CD14-positive monocyte (primary cell): ENCODE measurements at regions not wholly inside any gene's neighbourhood (a gene's known extent, or its start where the extent isn't known, plus 50 kb on each side); places are given as distances from the start of the nearest gene placed in this dataset.
"Not testable (repeated sequence)": the region's sequence is repeated elsewhere in the genome, so short reads cannot be mapped to it uniquely, and the experiment has no call there.

Experiments
- DNase-seq, 3 donors: peaks; one replicate each; pipeline ENCODE4 v3.0.0-alpha.2; 2011 to 2022
- H2AFZ ChIP-seq: 2 replicates; pipeline ENCODE4 v1.6.0; 2012; ENCODE audit warnings: mild to moderate bottlenecking, low read depth, low read length, inconsistent platforms; ENCODE audit not compliant: insufficient read depth, poor library complexity, severe bottlenecking
- H3K27ac ChIP-seq, 2 donors: 1 replicate in 1 of 2; 2 replicates in 1 of 2; pipeline ENCODE4 v1.5.1; 2012 to 2013; ENCODE audit warnings: low read length in 2 of 2, control low read depth in 1 of 2, inconsistent platforms in 1 of 2, low read depth in 1 of 2, mild to moderate bottlenecking in 1 of 2
- H3K27me3 ChIP-seq, 2 donors: one replicate each; pipeline versions ENCODE4 v1.6.0 to v1.6.1; 2011 to 2013; ENCODE audit warnings: low read length in 2 of 2; ENCODE audit not compliant: control insufficient read depth in 2 of 2, insufficient read depth in 2 of 2
- H3K36me3 ChIP-seq, 2 donors: replicated peaks in 1 of 2; 1 replicate in 1 of 2; 2 replicates in 1 of 2; pipeline versions ENCODE4 v1.5.1 to v1.6.1; 2012 to 2013; ENCODE audit warnings: low read length in 2 of 2, control low read depth in 1 of 2, inconsistent platforms in 1 of 2, mild to moderate bottlenecking in 1 of 2; ENCODE audit not compliant: insufficient read depth in 2 of 2, control insufficient read depth in 1 of 2
- H3K4me1 ChIP-seq, 2 donors: 1 replicate in 1 of 2; 2 replicates in 1 of 2; pipeline versions ENCODE4 v1.5.1 to v1.6.1; 2012 to 2013; ENCODE audit warnings: low read length in 2 of 2, control low read depth in 1 of 2, inconsistent platforms in 1 of 2, mild to moderate bottlenecking in 1 of 2, moderate library complexity in 1 of 2; ENCODE audit not compliant: insufficient read depth in 2 of 2, control insufficient read depth in 1 of 2
- H3K4me2 ChIP-seq: replicated peaks from 2 replicates; pipeline ENCODE3; 2012; ENCODE audit warnings: low read length, moderate library complexity, mild to moderate bottlenecking; ENCODE audit not compliant: poor library complexity, severe bottlenecking; ENCODE audit errors: extremely low read depth
- H3K4me3 ChIP-seq, 3 experiments: fragments of 200-600 bp in 1 of 3; sonication (generic) in 1 of 3; replicated peaks in 1 of 3; 1 replicate in 2 of 3; 2 replicates in 1 of 3; pipeline ENCODE4 v1.5.1; 2011 to 2013; ENCODE audit warnings: low read length in 3 of 3, mild to moderate bottlenecking in 3 of 3, control low read depth in 2 of 3, low read depth in 2 of 3, inconsistent platforms in 1 of 3, moderate library complexity in 1 of 3
- H3K79me2 ChIP-seq: 2 replicates; pipeline ENCODE4 v1.6.0; 2012; ENCODE audit warnings: mild to moderate bottlenecking, control low read depth, inconsistent platforms, low read length, moderate library complexity; ENCODE audit not compliant: insufficient read depth
- H3K9ac ChIP-seq: 2 replicates; pipeline ENCODE4 v1.6.0; 2017; ENCODE audit warnings: low read length, mild to moderate bottlenecking; ENCODE audit not compliant: insufficient read depth, poor library complexity, severe bottlenecking
- H3K9me3 ChIP-seq, 2 donors: replicated peaks in 1 of 2; 1 replicate in 1 of 2; 2 replicates in 1 of 2; pipeline versions ENCODE4 v1.5.1 to v1.6.1; 2012 to 2013; ENCODE audit warnings: low read length in 2 of 2, control low read depth in 1 of 2; ENCODE audit not compliant: control insufficient read depth in 1 of 2, insufficient read depth in 1 of 2
- H4K20me1 ChIP-seq: 2 replicates; pipeline ENCODE4 v1.6.0; 2012; ENCODE audit warnings: mild to moderate bottlenecking, low read length, control low read depth, moderate library complexity; ENCODE audit not compliant: insufficient read depth
- H3K27ac Mint-ChIP-seq, 7 donors: one replicate each; pipeline ENCODE4 v1.8.0; 2020; ENCODE audit warnings: mild to moderate bottlenecking in 7 of 7, mixed read lengths in 7 of 7, moderate library complexity in 6 of 7, inconsistent platforms in 2 of 7
- H3K27me3 Mint-ChIP-seq, 3 donors: one replicate each; pipeline ENCODE4 v1.8.0; 2021 to 2022; ENCODE audit warnings: low read depth in 3 of 3, mild to moderate bottlenecking in 3 of 3, mixed read lengths in 3 of 3, moderate library complexity in 3 of 3, inconsistent platforms in 1 of 3
- H3K36me3 Mint-ChIP-seq, 2 donors: one replicate each; pipeline ENCODE4 v1.8.0; 2020; ENCODE audit warnings: mixed read lengths in 2 of 2, inconsistent platforms in 1 of 2, mild to moderate bottlenecking in 1 of 2
- H3K4me1 Mint-ChIP-seq: one replicate; pipeline ENCODE4 v1.8.0; 2020; ENCODE audit warnings: mild to moderate bottlenecking, mixed read lengths
- H3K4me3 Mint-ChIP-seq, 2 donors: one replicate each; pipeline ENCODE4 v1.8.0; 2020; ENCODE audit warnings: mild to moderate bottlenecking in 2 of 2, mixed read lengths in 2 of 2, moderate library complexity in 1 of 2
- H3K9me3 Mint-ChIP-seq, 7 donors: one replicate each; pipeline ENCODE4 v1.8.0; 2020 to 2022; ENCODE audit warnings: mixed read lengths in 7 of 7, mild to moderate bottlenecking in 6 of 7, moderate library complexity in 6 of 7, inconsistent platforms in 2 of 7
- WGBS: methylation state at CpG from one replicate; pipeline ENCODE4 v1.1.5; 2013; ENCODE audit warnings: missing lambda C conversion rate; ENCODE audit not compliant: insufficient coverage; 5-methylcytosine and 5-hydroxymethylcytosine counted together
- intact Hi-C, 2 donors: fragments of 100-400 bp; cut with micrococcal nuclease; formaldehyde crosslinking; loops; one replicate each; pipeline versions ENCODE4 v1.15.0 to v1.15.1; 2023
- TF ChIP-seq, protein P1 (sequence below): fragments of 200-600 bp; IDR thresholded peaks from one replicate; pipeline ENCODE4 v1.8.0; 2022; ENCODE audit warnings: antibody characterized with exemption, mild to moderate bottlenecking

DNA sequence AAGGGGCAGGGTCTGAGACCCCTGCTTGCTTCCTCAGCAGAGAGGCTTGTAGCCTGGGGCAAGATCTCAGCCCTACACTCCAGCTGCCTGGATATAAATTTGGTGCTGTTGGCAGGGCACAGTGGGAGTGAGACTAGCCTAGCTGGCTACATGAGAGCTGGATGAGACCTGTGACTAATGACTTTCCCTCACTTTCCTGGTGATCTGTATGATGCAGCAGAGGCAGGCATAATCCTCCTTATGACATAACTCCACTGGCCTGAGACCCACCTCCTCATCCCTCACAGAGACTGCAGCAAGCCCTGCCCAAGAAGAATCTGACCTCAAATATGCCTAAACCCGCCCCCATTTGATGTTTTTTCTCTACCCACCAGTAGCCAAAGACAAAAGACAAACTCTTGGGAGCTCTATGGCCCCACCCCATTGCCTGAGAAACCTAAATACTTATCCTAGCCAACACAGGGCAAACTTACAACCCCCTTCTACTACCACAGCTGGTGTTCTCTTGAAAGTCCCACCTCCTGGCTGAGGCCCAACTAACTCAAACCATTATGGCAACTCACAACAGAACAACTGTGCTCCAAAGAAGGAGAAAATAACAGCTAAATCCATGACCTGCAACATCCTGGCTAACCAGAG is 102.7 kb downstream of the NR4A2 start:
- no peaks in the 10 kb centered on the region for H3K36me3 ChIP-seq
- no peaks in the 10 kb centered on the region for H3K4me1 Mint-ChIP-seq
- intact Hi-C loops = no loop called here
- H3K27ac Mint-ChIP-seq = no peak overlapping the region
- no peak overlapping the region for H2AFZ ChIP-seq
- no peaks in the 10 kb centered on the region for H3K36me3 Mint-ChIP-seq
- H3K27me3 Mint-ChIP-seq = peaks cover 0 to 1% (median 1%) of the 10 kb centered on the region in 3 donors
- H3K4me3 ChIP-seq = no peak overlapping the region
- H3K79me2 ChIP-seq = no peaks in the 10 kb centered on the region
- DNase-seq = no peak
- no peak overlapping the region for H3K4me2 ChIP-seq
- H3K9me3 ChIP-seq = peaks cover 0 to 4% of the 10 kb centered on the region in 2 donors
- H3K4me3 Mint-ChIP-seq = no peak overlapping the region
- no peak overlapping the region for H3K9ac ChIP-seq
- H3K9me3 Mint-ChIP-seq = peaks cover 2 to 14% (median 6%) of the 10 kb centered on the region in 7 donors
- no peak overlapping the region for H3K27ac ChIP-seq
- WGBS = 82% methylated on average over 1 of the region's 1 CpG
- TF ChIP-seq, protein P1, sequence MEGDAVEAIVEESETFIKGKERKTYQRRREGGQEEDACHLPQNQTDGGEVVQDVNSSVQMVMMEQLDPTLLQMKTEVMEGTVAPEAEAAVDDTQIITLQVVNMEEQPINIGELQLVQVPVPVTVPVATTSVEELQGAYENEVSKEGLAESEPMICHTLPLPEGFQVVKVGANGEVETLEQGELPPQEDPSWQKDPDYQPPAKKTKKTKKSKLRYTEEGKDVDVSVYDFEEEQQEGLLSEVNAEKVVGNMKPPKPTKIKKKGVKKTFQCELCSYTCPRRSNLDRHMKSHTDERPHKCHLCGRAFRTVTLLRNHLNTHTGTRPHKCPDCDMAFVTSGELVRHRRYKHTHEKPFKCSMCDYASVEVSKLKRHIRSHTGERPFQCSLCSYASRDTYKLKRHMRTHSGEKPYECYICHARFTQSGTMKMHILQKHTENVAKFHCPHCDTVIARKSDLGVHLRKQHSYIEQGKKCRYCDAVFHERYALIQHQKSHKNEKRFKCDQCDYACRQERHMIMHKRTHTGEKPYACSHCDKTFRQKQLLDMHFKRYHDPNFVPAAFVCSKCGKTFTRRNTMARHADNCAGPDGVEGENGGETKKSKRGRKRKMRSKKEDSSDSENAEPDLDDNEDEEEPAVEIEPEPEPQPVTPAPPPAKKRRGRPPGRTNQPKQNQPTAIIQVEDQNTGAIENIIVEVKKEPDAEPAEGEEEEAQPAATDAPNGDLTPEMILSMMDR = no peak
- no peaks in the 10 kb centered on the region for H4K20me1 ChIP-seq
- no peaks in the 10 kb centered on the region for H3K4me1 ChIP-seq
- no peaks in the 10 kb centered on the region for H3K27me3 ChIP-seq

DNA sequence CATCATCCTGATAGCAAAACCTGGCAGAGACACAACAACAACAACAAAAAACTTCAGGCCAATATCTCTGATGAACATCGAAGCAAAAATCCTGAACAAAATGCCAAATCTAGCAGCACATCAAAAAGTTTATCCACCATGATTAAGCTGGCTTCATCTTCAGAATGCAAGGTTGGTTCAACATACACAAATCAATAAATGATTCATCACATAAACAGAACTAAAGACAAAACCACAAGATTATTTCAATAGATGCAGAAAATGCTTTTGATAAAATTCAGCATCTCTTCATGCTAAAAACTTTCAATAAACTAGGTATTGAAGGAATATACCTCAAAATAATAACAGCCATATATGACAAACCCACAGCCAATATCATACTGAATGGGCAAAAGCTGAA is 109.2 kb downstream of the NR4A2 start:
- H2AFZ ChIP-seq, H3K4me3 ChIP-seq, H3K79me2 ChIP-seq, H3K27ac ChIP-seq, H3K27me3 Mint-ChIP-seq, H3K27ac Mint-ChIP-seq, H3K27me3 ChIP-seq, H3K4me3 Mint-ChIP-seq, H3K36me3 Mint-ChIP-seq, DNase-seq, H3K9me3 ChIP-seq, H3K9ac ChIP-seq, H3K4me1 ChIP-seq, H3K4me1 Mint-ChIP-seq, intact Hi-C loops, H4K20me1 ChIP-seq, H3K36me3 ChIP-seq, H3K4me2 ChIP-seq: not testable (repeated sequence)
- peaks cover 5 to 20% (median 12%) of the 10 kb centered on the region in 7 donors for H3K9me3 Mint-ChIP-seq
- no CpG with 5 or more reads among the region's 1 CpG for WGBS
